K562 (cell line): ENCODE measurements at regions not wholly inside any gene's neighbourhood (a gene's known extent, or its start where the extent isn't known, plus 50 kb on each side); places are given as distances from the start of the nearest gene placed in this dataset.

Experiments
- ATAC-seq: fragments of 200-7000 bp; cut with Tn5 transposase; 3 replicates; pipeline ENCODE4 v1.9.1; 2020; ENCODE audit warnings: moderate library complexity
- BruUV-seq: library from RNA; stranded (reverse); fragments of 400-500 nt; replicated peaks from 2 replicates; lab custom pipeline; 2021; lab: Mats Ljungman, UMichigan
- CTCF ChIA-PET: fragments of 300-600 bp; formaldehyde crosslinking; extraction: SDS; loops from one replicate; lab custom pipeline; 2021; ENCODE audit warnings: low intra/inter-chr PET ratio; lab: Yijun Ruan, JAX
- POLR2A ChIA-PET: fragments of 300-600, 350-650 bp; sonication (Branson Sonifier 250); formaldehyde crosslinking; extraction: SDS; loops from one replicate; lab custom pipeline; 2021; ENCODE audit warnings: antibody characterized with exemption, inconsistent platforms; lab: Yijun Ruan, JAX
- DNase-seq, 4 experiments: peaks; one replicate each; pipeline versions ENCODE4 v3.0.0 to v3.0.0-alpha.2; 2011 to 2018; ENCODE audit warnings: low spot score in 3 of 4, mixed read lengths in 3 of 4; ENCODE audit errors: extremely low read depth in 1 of 4
- FAIRE-seq: peaks from 2 replicates; lab custom pipeline; 2011; peaks lifted over from hg19 to GRCh38; lab: Jason Lieb, UNC
- H2AFZ ChIP-seq: 2 replicates; pipeline ENCODE4 v1.6.0; 2011; ENCODE audit warnings: low read depth, low read length, control low read depth, inconsistent platforms
- H3K27ac ChIP-seq: fragments of 200-600 bp; 3 replicates; pipeline ENCODE4 v1.8.0; 2011; ENCODE audit warnings: low read depth, mild to moderate bottlenecking, control low read depth, inconsistent platforms, low read length, moderate library complexity, mixed read lengths; ENCODE audit errors: extremely low read depth
- H3K27me3 ChIP-seq, 2 experiments: fragments of 300-600 bp in 1 of 2; 2 replicates in 1 of 2; 3 replicates in 1 of 2; pipeline versions ENCODE4 v1.6.0 to v1.8.0; 2011; ENCODE audit warnings: inconsistent platforms in 2 of 2, low read length in 2 of 2, mild to moderate bottlenecking in 1 of 2, mixed read lengths in 1 of 2, moderate library complexity in 1 of 2; ENCODE audit not compliant: control insufficient read depth in 2 of 2, insufficient read depth in 2 of 2
- H3K36me3 ChIP-seq: fragments of 300-600 bp; 3 replicates; pipeline ENCODE4 v1.8.0; 2011; ENCODE audit warnings: mild to moderate bottlenecking, low read length, inconsistent platforms; ENCODE audit not compliant: control insufficient read depth, insufficient read depth
- H3K4me1 ChIP-seq, 2 experiments: fragments of 200-600 bp in 1 of 2; replicated peaks in 1 of 2; 2 replicates in 1 of 2; 3 replicates in 1 of 2; pipeline versions ENCODE4 v1.5.1 to v1.8.0; 2011; ENCODE audit warnings: inconsistent platforms in 2 of 2, low read length in 2 of 2, mild to moderate bottlenecking in 1 of 2, mixed read lengths in 1 of 2, moderate library complexity in 1 of 2; ENCODE audit not compliant: control insufficient read depth in 2 of 2, insufficient read depth in 2 of 2
- H3K4me2 ChIP-seq: 2 replicates; pipeline ENCODE4 v1.6.1; 2011; ENCODE audit warnings: low read length, control low read depth, inconsistent platforms, mixed read lengths; ENCODE audit not compliant: insufficient read depth
- H3K4me3 ChIP-seq: fragments of 200-600 bp; sonication (generic), shearing (Covaris generic); 2 replicates; pipeline ENCODE4 v1.5.1; 2016; ENCODE audit warnings: control low read depth, inconsistent platforms
- H3K79me2 ChIP-seq: fragments of 200-600 bp; 3 replicates; pipeline ENCODE4 v1.8.0; 2011; ENCODE audit warnings: low read length, inconsistent platforms; ENCODE audit not compliant: control insufficient read depth, insufficient read depth
- H3K9ac ChIP-seq, 2 experiments: 2 replicates each; pipeline versions ENCODE4 v1.6.0 to v1.6.1; 2011; ENCODE audit warnings: low read depth in 2 of 2, low read length in 2 of 2, control low read depth in 1 of 2, inconsistent platforms in 1 of 2, mild to moderate bottlenecking in 1 of 2, mixed read lengths in 1 of 2; ENCODE audit not compliant: insufficient read depth in 1 of 2
- H3K9me1 ChIP-seq: one replicate; pipeline ENCODE4 v1.6.0; 2011; ENCODE audit warnings: inconsistent platforms, mild to moderate bottlenecking, low read length, moderate library complexity; ENCODE audit not compliant: control insufficient read depth, insufficient read depth
- H3K9me3 ChIP-seq: replicated peaks from 2 replicates; pipeline ENCODE4 v1.5.1; 2011; ENCODE audit warnings: low read depth, low read length, inconsistent platforms; ENCODE audit not compliant: control insufficient read depth, insufficient read depth
- H4K20me1 ChIP-seq: replicated peaks from 2 replicates; pipeline ENCODE4 v1.6.1; 2011; ENCODE audit warnings: low read length, inconsistent platforms, mixed read lengths; ENCODE audit not compliant: control insufficient read depth, insufficient read depth
- CBX8 ChIP-seq: fragments of 200-600 bp; sonication (generic); IDR thresholded peaks from 2 replicates; pipeline ENCODE4 v1.6.1; 2012; ENCODE audit warnings: borderline replicate concordance, mixed run types, low read depth, mild to moderate bottlenecking, moderate library complexity, mixed read lengths, low read length, control low read depth, inconsistent platforms; ENCODE audit not compliant: poor library complexity, severe bottlenecking; ENCODE audit errors: extremely low read depth
- CC2D1A ChIP-seq: fragments of 450-650 bp; IDR thresholded peaks from 2 replicates; pipeline ENCODE4 v1.6.1; 2017; ENCODE audit warnings: mild to moderate bottlenecking
- NONO ChIP-seq, 2 experiments: fragments of 200-400 bp in 1 of 2; fragments of 450-650 bp in 1 of 2; formaldehyde crosslinking in 1 of 2; IDR thresholded peaks; 2 replicates each; pipeline ENCODE4 v1.6.1; 2017; ENCODE audit warnings: low read depth in 2 of 2, mild to moderate bottlenecking in 2 of 2, moderate library complexity in 2 of 2, low read length in 1 of 2
- WGBS: fragments of 100-300 bp; shearing (Covaris generic); methylation state at CpG from one replicate; pipeline ENCODE4 v1.1.6; 2016; ENCODE audit warnings: low coverage, mixed read lengths; ENCODE audit not compliant: insufficient coverage; ENCODE audit errors: missing lambda C conversion rate; 5-methylcytosine and 5-hydroxymethylcytosine counted together
- in situ Hi-C: fragments of 300-500 bp; cut with MboI; formaldehyde crosslinking; loops from 4 replicates; pipeline ENCODE4 v1.15.0; 2018; ENCODE audit warnings: inconsistent platforms, mixed read lengths
- intact Hi-C: fragments of 100-400 bp; cut with micrococcal nuclease; formaldehyde crosslinking; loops from 2 replicates; pipeline ENCODE4 v1.14.2; 2022
- TF ChIP-seq, protein P1 (sequence below): sonication (generic); formaldehyde crosslinking; IDR thresholded peaks from 2 replicates; pipeline ENCODE4 v1.8.0; 2023; ENCODE audit warnings: mild to moderate bottlenecking, missing genetic modification reagents
- TF ChIP-seq, protein P2 (sequence below), 2 experiments: fragments of 450-650 bp in 1 of 2; IDR thresholded peaks; 2 replicates each; pipeline ENCODE4 v1.6.1; 2011 to 2017; ENCODE audit warnings: low read depth in 2 of 2, antibody characterized with exemption in 1 of 2, borderline replicate concordance in 1 of 2, low read length in 1 of 2, mild to moderate bottlenecking in 1 of 2, mixed read lengths in 1 of 2; ENCODE audit not compliant: control insufficient read depth in 1 of 2
- TF ChIP-seq, protein P3 (sequence below): sonication (generic); formaldehyde crosslinking; IDR thresholded peaks from 2 replicates; pipeline ENCODE4 v1.8.0; 2022; ENCODE audit warnings: mild to moderate bottlenecking, missing genetic modification reagents

DNA sequence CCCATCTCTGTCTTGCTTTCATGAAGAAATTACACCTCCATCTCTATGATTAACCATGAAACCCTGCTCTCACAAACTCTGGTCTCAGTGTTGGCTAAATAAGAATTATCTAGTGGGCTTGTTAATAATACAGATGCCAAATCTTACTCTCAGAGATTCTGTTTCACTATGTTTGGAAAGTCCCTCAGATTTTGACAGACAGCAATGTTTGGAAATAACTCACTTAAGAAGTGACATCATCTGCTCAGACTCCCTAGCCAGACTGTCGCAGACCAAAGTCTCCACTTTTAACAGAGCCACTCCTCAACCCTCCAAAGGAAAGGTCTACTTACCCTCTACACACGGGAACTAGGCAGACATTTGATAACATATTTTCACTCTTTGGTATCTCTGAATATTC is 328.5 kb upstream of the FGF16 start (continued):
- TF ChIP-seq, protein P1, sequence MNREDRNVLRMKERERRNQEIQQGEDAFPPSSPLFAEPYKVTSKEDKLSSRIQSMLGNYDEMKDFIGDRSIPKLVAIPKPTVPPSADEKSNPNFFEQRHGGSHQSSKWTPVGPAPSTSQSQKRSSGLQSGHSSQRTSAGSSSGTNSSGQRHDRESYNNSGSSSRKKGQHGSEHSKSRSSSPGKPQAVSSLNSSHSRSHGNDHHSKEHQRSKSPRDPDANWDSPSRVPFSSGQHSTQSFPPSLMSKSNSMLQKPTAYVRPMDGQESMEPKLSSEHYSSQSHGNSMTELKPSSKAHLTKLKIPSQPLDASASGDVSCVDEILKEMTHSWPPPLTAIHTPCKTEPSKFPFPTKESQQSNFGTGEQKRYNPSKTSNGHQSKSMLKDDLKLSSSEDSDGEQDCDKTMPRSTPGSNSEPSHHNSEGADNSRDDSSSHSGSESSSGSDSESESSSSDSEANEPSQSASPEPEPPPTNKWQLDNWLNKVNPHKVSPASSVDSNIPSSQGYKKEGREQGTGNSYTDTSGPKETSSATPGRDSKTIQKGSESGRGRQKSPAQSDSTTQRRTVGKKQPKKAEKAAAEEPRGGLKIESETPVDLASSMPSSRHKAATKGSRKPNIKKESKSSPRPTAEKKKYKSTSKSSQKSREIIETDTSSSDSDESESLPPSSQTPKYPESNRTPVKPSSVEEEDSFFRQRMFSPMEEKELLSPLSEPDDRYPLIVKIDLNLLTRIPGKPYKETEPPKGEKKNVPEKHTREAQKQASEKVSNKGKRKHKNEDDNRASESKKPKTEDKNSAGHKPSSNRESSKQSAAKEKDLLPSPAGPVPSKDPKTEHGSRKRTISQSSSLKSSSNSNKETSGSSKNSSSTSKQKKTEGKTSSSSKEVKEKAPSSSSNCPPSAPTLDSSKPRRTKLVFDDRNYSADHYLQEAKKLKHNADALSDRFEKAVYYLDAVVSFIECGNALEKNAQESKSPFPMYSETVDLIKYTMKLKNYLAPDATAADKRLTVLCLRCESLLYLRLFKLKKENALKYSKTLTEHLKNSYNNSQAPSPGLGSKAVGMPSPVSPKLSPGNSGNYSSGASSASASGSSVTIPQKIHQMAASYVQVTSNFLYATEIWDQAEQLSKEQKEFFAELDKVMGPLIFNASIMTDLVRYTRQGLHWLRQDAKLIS (CRISPR knock-in tag): no peak
- TF ChIP-seq, protein P2, sequence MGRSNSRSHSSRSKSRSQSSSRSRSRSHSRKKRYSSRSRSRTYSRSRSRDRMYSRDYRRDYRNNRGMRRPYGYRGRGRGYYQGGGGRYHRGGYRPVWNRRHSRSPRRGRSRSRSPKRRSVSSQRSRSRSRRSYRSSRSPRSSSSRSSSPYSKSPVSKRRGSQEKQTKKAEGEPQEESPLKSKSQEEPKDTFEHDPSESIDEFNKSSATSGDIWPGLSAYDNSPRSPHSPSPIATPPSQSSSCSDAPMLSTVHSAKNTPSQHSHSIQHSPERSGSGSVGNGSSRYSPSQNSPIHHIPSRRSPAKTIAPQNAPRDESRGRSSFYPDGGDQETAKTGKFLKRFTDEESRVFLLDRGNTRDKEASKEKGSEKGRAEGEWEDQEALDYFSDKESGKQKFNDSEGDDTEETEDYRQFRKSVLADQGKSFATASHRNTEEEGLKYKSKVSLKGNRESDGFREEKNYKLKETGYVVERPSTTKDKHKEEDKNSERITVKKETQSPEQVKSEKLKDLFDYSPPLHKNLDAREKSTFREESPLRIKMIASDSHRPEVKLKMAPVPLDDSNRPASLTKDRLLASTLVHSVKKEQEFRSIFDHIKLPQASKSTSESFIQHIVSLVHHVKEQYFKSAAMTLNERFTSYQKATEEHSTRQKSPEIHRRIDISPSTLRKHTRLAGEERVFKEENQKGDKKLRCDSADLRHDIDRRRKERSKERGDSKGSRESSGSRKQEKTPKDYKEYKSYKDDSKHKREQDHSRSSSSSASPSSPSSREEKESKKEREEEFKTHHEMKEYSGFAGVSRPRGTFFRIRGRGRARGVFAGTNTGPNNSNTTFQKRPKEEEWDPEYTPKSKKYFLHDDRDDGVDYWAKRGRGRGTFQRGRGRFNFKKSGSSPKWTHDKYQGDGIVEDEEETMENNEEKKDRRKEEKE (IDR thresholded peaks at IDR 0.05; ENCODE audit: borderline replicate concordance in 1 of 2, control insufficient read depth in 1 of 2, low read depth in 2 of 2, low read length in 1 of 2): no peak

DNA sequence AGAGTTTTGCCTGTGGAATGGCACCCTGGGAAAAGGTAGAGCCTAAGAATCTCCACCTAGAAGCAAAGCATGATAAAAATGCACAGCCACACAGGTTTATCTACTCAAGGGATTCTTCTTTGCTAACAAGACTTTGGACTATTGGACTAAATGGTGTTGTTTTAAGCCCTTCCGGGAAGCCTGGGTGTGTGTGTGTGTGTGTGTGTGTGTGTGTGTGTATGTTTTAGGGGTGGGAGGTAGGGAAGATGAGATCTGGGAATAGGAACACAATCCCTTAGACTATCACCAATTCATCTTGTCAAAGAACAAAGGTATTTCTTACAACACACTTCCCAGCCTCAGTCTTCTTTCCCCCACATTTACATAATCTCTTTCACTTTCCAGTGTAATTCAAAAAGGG is 327.5 kb upstream of the FGF16 start:
- intact Hi-C loops: no loop called here
- Histone ChIP-seq H3K4me1 (no peaks in the 10 kb centered on the region), H3K4me3 (no peak overlapping the region), H3K36me3 (no peaks in the 10 kb centered on the region), H2AFZ (no peak overlapping the region), H3K9ac (no peak overlapping the region), H3K27me3 (no peaks in the 10 kb centered on the region), H3K9me1 (no peaks in the 10 kb centered on the region), H3K79me2 (no peaks in the 10 kb centered on the region), H3K4me2 (no peak overlapping the region), H3K9me3 (no peaks in the 10 kb centered on the region), H3K27ac (no peak overlapping the region), H4K20me1 (no peaks in the 10 kb centered on the region)
- in situ Hi-C loops: no loop called here
- FAIRE-seq (no peak), DNase-seq (no peak), ATAC-seq (no peak)
- BruUV-seq: no TSS peak
- CTCF ChIA-PET: no interaction called here
- POLR2A ChIA-PET: no interaction called here
- WGBS: 0% methylated on average over 1 of the region's 1 CpG
- no peak for TF ChIP-seq CBX8
- no peak for TF ChIP-seq CC2D1A
- no peak for TF ChIP-seq NONO (IDR thresholded peaks at IDR 0.05; ENCODE audit: low read depth in 2 of 2, low read length in 1 of 2)
- TF ChIP-seq, protein P3, sequence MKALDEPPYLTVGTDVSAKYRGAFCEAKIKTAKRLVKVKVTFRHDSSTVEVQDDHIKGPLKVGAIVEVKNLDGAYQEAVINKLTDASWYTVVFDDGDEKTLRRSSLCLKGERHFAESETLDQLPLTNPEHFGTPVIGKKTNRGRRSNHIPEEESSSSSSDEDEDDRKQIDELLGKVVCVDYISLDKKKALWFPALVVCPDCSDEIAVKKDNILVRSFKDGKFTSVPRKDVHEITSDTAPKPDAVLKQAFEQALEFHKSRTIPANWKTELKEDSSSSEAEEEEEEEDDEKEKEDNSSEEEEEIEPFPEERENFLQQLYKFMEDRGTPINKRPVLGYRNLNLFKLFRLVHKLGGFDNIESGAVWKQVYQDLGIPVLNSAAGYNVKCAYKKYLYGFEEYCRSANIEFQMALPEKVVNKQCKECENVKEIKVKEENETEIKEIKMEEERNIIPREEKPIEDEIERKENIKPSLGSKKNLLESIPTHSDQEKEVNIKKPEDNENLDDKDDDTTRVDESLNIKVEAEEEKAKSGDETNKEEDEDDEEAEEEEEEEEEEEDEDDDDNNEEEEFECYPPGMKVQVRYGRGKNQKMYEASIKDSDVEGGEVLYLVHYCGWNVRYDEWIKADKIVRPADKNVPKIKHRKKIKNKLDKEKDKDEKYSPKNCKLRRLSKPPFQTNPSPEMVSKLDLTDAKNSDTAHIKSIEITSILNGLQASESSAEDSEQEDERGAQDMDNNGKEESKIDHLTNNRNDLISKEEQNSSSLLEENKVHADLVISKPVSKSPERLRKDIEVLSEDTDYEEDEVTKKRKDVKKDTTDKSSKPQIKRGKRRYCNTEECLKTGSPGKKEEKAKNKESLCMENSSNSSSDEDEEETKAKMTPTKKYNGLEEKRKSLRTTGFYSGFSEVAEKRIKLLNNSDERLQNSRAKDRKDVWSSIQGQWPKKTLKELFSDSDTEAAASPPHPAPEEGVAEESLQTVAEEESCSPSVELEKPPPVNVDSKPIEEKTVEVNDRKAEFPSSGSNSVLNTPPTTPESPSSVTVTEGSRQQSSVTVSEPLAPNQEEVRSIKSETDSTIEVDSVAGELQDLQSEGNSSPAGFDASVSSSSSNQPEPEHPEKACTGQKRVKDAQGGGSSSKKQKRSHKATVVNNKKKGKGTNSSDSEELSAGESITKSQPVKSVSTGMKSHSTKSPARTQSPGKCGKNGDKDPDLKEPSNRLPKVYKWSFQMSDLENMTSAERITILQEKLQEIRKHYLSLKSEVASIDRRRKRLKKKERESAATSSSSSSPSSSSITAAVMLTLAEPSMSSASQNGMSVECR (CRISPR knock-in tag): no peak
